ENCODE measurements at regions not wholly inside any gene's neighbourhood (a gene's known extent, or its start where the extent isn't known, plus 50 kb on each side); places are given as distances from the start of the nearest gene placed in this dataset.

GRCh38 chr2:71895320-71896161, 252.1 kb downstream of the CYP26B1 start:
- no peak for TF ChIP-seq POLR2AphosphoS5 (IDR thresholded peaks at IDR 0.05; ENCODE audit: low read depth, low read length)
- no peak for TF ChIP-seq REST (IDR thresholded peaks at IDR 0.05; ENCODE audit: insufficient read depth in 1 of 2, low read depth in 2 of 2, low read length in 2 of 2)
- no peak for TF ChIP-seq FOXP2 (optimal IDR thresholded peaks at IDR 0.05; ENCODE audit: borderline replicate concordance, extremely low read depth, extremely low read length, insufficient read depth)
- TF ChIP-seq TAF1 (IDR thresholded peaks at IDR 0.05; ENCODE audit: borderline replicate concordance, insufficient read depth, low read length) = no peak
- TF ChIP-seq SIN3A (IDR thresholded peaks at IDR 0.05; ENCODE audit: borderline replicate concordance, insufficient read depth, low read length) = no peak

GRCh38 chr2:71894261-71894660, 253.4 kb downstream of the CYP26B1 start:
- TF ChIP-seq SIN3A (IDR thresholded peaks at IDR 0.05; ENCODE audit: borderline replicate concordance, insufficient read depth, low read length) (no peak), FOXP2 (optimal IDR thresholded peaks at IDR 0.05; ENCODE audit: borderline replicate concordance, extremely low read depth, extremely low read length, insufficient read depth) (no peak)

GRCh38 chr2:71893646-71894045, 254.0 kb downstream of the CYP26B1 start:
- no peak for TF ChIP-seq POLR2AphosphoS5 (IDR thresholded peaks at IDR 0.05; ENCODE audit: low read depth, low read length)
- no peak for TF ChIP-seq REST (IDR thresholded peaks at IDR 0.05; ENCODE audit: insufficient read depth in 1 of 2, low read depth in 2 of 2, low read length in 2 of 2)
- no peak for TF ChIP-seq FOXP2 (optimal IDR thresholded peaks at IDR 0.05; ENCODE audit: borderline replicate concordance, extremely low read depth, extremely low read length, insufficient read depth)
- TF ChIP-seq SIN3A (IDR thresholded peaks at IDR 0.05; ENCODE audit: borderline replicate concordance, insufficient read depth, low read length) = no peak
- TF ChIP-seq TAF1 (IDR thresholded peaks at IDR 0.05; ENCODE audit: borderline replicate concordance, insufficient read depth, low read length) = no peak

- TF ChIP-seq SIN3A (IDR thresholded peaks at IDR 0.05; ENCODE audit: borderline replicate concordance, insufficient read depth, low read length) (no peak), FOXP2 (optimal IDR thresholded peaks at IDR 0.05; ENCODE audit: borderline replicate concordance, extremely low read depth, extremely low read length, insufficient read depth) (no peak), POLR2AphosphoS5 (IDR thresholded peaks at IDR 0.05; ENCODE audit: low read depth, low read length) (no peak), REST (IDR thresholded peaks at IDR 0.05; ENCODE audit: insufficient read depth in 1 of 2, low read depth in 2 of 2, low read length in 2 of 2) (no peak), TAF1 (IDR thresholded peaks at IDR 0.05; ENCODE audit: borderline replicate concordance, insufficient read depth, low read length) (no peak)
Observed at GRCh38 chr2:71892896-71893295, 254.8 kb downstream of the CYP26B1 start.

GRCh38 chr2:71892423-71892730, 255.3 kb downstream of the CYP26B1 start:
- TF ChIP-seq REST (IDR thresholded peaks at IDR 0.05; ENCODE audit: insufficient read depth in 1 of 2, low read depth in 2 of 2, low read length in 2 of 2) (no peak), POLR2AphosphoS5 (IDR thresholded peaks at IDR 0.05; ENCODE audit: low read depth, low read length) (no peak), TAF1 (IDR thresholded peaks at IDR 0.05; ENCODE audit: borderline replicate concordance, insufficient read depth, low read length) (no peak), SIN3A (IDR thresholded peaks at IDR 0.05; ENCODE audit: borderline replicate concordance, insufficient read depth, low read length) (no peak), FOXP2 (optimal IDR thresholded peaks at IDR 0.05; ENCODE audit: borderline replicate concordance, extremely low read depth, extremely low read length, insufficient read depth) (no peak)
